PC-9 (cell line): ENCODE measurements at regions not wholly inside any gene's neighbourhood (a gene's known extent, or its start where the extent isn't known, plus 50 kb on each side); places are given as distances from the start of the nearest gene placed in this dataset.
A peak's percentile ranks its signal among the peaks of the same experiment; 100 is the strongest.

ENCODE experiments used
- BruUV-seq: library from RNA; stranded (reverse); fragments of 400-500 nt; replicated peaks from 2 replicates; lab custom pipeline; 2021; lab: Mats Ljungman, UMichigan
- CTCF ChIA-PET: fragments of 300-600 bp; sonication (Branson Sonifier 250); formaldehyde crosslinking; loops from one replicate; lab custom pipeline; 2022; ENCODE audit warnings: antibody characterized with exemption; lab: Charles Lee
- POLR2A ChIA-PET: fragments of 300-600 bp; sonication (Branson Sonifier 250); formaldehyde crosslinking; loops from one replicate; lab custom pipeline; 2022; ENCODE audit warnings: antibody characterized with exemption; ENCODE audit not compliant: unreplicated experiment; lab: Charles Lee
- DNase-seq, 2 experiments: peaks; one replicate each; pipeline versions ENCODE4 v3.0.0 to v3.0.0-alpha.2; 2015 to 2022; ENCODE audit warnings: mixed read lengths in 1 of 2
- H2AFZ ChIP-seq: fragments of 200-600 bp; sonication (generic); 2 replicates; pipeline ENCODE4 v1.8.1; 2017; ENCODE audit warnings: antibody characterized with exemption
- H3F3A ChIP-seq: fragments of 200-600 bp; sonication (generic); 2 replicates; pipeline ENCODE4 v1.8.1; 2017; ENCODE audit warnings: antibody characterized with exemption, mild to moderate bottlenecking, low read depth; ENCODE audit not compliant: insufficient read depth
- H3K27ac ChIP-seq: fragments of 200-600 bp; sonication (generic); 2 replicates; pipeline ENCODE4 v1.6.1; 2016; ENCODE audit warnings: mixed run types
- H3K27me3 ChIP-seq: fragments of 200-600 bp; sonication (generic); 2 replicates; pipeline ENCODE4 v1.6.1; 2016; ENCODE audit warnings: low read depth, mixed run types; ENCODE audit not compliant: insufficient read depth
- H3K36me3 ChIP-seq: fragments of 200-600 bp; sonication (generic); 2 replicates; pipeline ENCODE4 v1.6.1; 2016; ENCODE audit warnings: low read depth, mixed run types
- H3K4me1 ChIP-seq: fragments of 200-600 bp; sonication (generic); replicated peaks from 2 replicates; pipeline ENCODE4 v1.6.1; 2016; ENCODE audit warnings: mixed run types; ENCODE audit not compliant: insufficient read depth
- H3K4me2 ChIP-seq: fragments of 200-600 bp; sonication (generic); 2 replicates; pipeline ENCODE4 v1.6.1; 2017; ENCODE audit warnings: mixed run types
- H3K4me3 ChIP-seq: fragments of 200-600 bp; sonication (generic); 2 replicates; pipeline ENCODE4 v1.6.1; 2016; ENCODE audit warnings: mixed run types
- H3K79me2 ChIP-seq: fragments of 200-600 bp; sonication (generic); 2 replicates; pipeline ENCODE4 v1.6.1; 2017; ENCODE audit warnings: low read depth, mixed run types
- H3K9me2 ChIP-seq: fragments of 200-600 bp; sonication (generic); 2 replicates; pipeline ENCODE4 v1.8.1; 2017; ENCODE audit warnings: mild to moderate bottlenecking; ENCODE audit not compliant: insufficient read depth
- H3K9me3 ChIP-seq: fragments of 200-600 bp; sonication (generic); 2 replicates; pipeline ENCODE4 v1.8.1; 2016; ENCODE audit warnings: low read depth; ENCODE audit not compliant: insufficient read depth
- H4K20me1 ChIP-seq: fragments of 200-600 bp; sonication (generic); 2 replicates; pipeline ENCODE4 v1.8.1; 2017; ENCODE audit not compliant: insufficient read depth
- CTCF ChIP-seq: fragments of 200-600 bp; sonication (generic); conservative IDR thresholded peaks from 2 replicates; pipeline ENCODE4 v1.6.1; 2017; ENCODE audit warnings: mixed run types, antibody characterized with exemption, mild to moderate bottlenecking, moderate library complexity
- EZH2 ChIP-seq: fragments of 200-600 bp; sonication (generic); IDR thresholded peaks from 2 replicates; pipeline ENCODE4 v1.8.0; 2017; ENCODE audit warnings: antibody characterized with exemption, low read depth
- intact Hi-C: fragments of 100-400 bp; cut with micrococcal nuclease; formaldehyde crosslinking; loops from one replicate; pipeline ENCODE4 v1.10.0; 2022; ENCODE audit not compliant: unreplicated experiment

- Histone ChIP-seq H3K4me3 (no peak overlapping the region), H3K9me2 (no peaks in the 10 kb centered on the region), H3F3A (no peaks in the 10 kb centered on the region), H3K4me1 (peaks cover 17% of the 10 kb centered on the region), H4K20me1 (no peaks in the 10 kb centered on the region), H3K36me3 (no peaks in the 10 kb centered on the region), H3K9me3 (0 out of 2 replicates have a peak, but pooled peaks cover 2% of the 10 kb centered on the region), H3K79me2 (no peaks in the 10 kb centered on the region), H3K27ac (no peak overlapping the region), H2AFZ (no peak overlapping the region), H3K4me2 (no peak overlapping the region), H3K27me3 (no peaks in the 10 kb centered on the region)
- no TSS peak for BruUV-seq
- DNase-seq = no peak
- ChIA-PET POLR2A (no interaction called here), CTCF (no interaction called here)
- intact Hi-C loops = loop anchor here (5.0 kb wide), 1 partner anchor 1980 kb away; no protein-coding TSS in a partner anchor
- no peak for TF ChIP-seq CTCF
- no peak for TF ChIP-seq EZH2
Observed at GRCh38 chr5:101997235-101997634, 298.8 kb downstream of the SLCO4C1 start.

GRCh38 chr5:101995585-101995984 is 300.5 kb downstream of the SLCO4C1 start:
- Histone ChIP-seq H4K20me1 (no peaks in the 10 kb centered on the region), H3K4me1 (peaks cover 17% of the 10 kb centered on the region), H3K36me3 (no peaks in the 10 kb centered on the region), H2AFZ (no peak overlapping the region), H3K9me2 (no peaks in the 10 kb centered on the region), H3K4me2 (peak overlapping the region; percentile 38), H3K79me2 (no peaks in the 10 kb centered on the region), H3K27ac (peak overlapping the region; percentile 45), H3F3A (no peaks in the 10 kb centered on the region), H3K9me3 (0 out of 2 replicates have a peak, but pooled peaks cover 2% of the 10 kb centered on the region), H3K27me3 (no peaks in the 10 kb centered on the region), H3K4me3 (no peak overlapping the region)
- no TSS peak for BruUV-seq
- intact Hi-C loops = loop anchor here (5.0 kb wide), 1 partner anchor 1978 kb away; no protein-coding TSS in a partner anchor
- DNase-seq = peak; percentile 9 to 78
- TF ChIP-seq EZH2 (no peak), CTCF (no peak)
- POLR2A ChIA-PET = interaction anchor here (0.6 kb wide), 1 partner anchor 9 kb away, joined by 3 read pairs; no protein-coding TSS in a partner anchor
- CTCF ChIA-PET = no interaction called here

- Histone ChIP-seq H4K20me1 (no peaks in the 10 kb centered on the region), H3K4me3 (no peak overlapping the region), H3K4me1 (peaks cover 17% of the 10 kb centered on the region), H2AFZ (no peak overlapping the region), H3K9me2 (no peaks in the 10 kb centered on the region; the same call in 1 of the 2 replicates), H3F3A (no peaks in the 10 kb centered on the region), H3K79me2 (no peaks in the 10 kb centered on the region), H3K27me3 (no peaks in the 10 kb centered on the region), H3K4me2 (no peak overlapping the region), H3K9me3 (0 out of 2 replicates have a peak, but pooled peaks cover 2% of the 10 kb centered on the region), H3K27ac (no peak overlapping the region), H3K36me3 (no peaks in the 10 kb centered on the region)
- intact Hi-C loops = no loop called here
- CTCF ChIA-PET = no interaction called here
- BruUV-seq = no TSS peak
- no peak for DNase-seq
- TF ChIP-seq CTCF (no peak), EZH2 (no peak)
- POLR2A ChIA-PET = no interaction called here
Observed at GRCh38 chr5:101991486-101991885, 304.6 kb downstream of the SLCO4C1 start.
